HG03175 (cell line): ENCODE measurements at regions not wholly inside any gene's neighbourhood (a gene's known extent, or its start where the extent isn't known, plus 50 kb on each side); places are given as distances from the start of the nearest gene placed in this dataset.
A peak's percentile ranks its signal among the peaks of the same experiment; 100 is the strongest.
"Not testable (repeated sequence)": the region's sequence is repeated elsewhere in the genome, so short reads cannot be mapped to it uniquely, and the experiment has no call there.

Source experiments
- ATAC-seq: cut with Tn5 transposase; IDR thresholded peaks from one replicate; pipeline ENCODE4 v1.9.1; 2021; ENCODE audit warnings: mild to moderate bottlenecking, moderate library complexity; ENCODE audit not compliant: unreplicated experiment

DNA sequence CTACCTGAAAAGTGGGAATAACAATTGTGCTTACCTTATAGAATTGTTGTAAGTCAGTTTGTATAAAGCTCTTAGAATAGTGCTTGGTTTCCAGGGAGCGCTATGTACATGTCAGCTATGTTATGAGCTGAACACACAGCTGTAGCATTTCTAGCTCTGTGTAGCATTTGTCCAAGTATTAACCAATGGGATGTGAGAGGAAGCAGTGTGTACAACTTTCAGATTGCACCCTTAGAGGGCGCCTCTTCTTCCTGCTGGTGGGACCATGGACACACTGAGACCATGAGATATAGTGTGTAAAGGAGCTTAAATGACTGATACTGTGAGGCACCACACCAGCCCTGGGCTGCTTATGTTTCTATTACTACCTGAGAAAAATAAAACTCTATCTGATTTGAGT lies 380.2 kb downstream of the LNPK start:
- ATAC-seq = no peak

DNA sequence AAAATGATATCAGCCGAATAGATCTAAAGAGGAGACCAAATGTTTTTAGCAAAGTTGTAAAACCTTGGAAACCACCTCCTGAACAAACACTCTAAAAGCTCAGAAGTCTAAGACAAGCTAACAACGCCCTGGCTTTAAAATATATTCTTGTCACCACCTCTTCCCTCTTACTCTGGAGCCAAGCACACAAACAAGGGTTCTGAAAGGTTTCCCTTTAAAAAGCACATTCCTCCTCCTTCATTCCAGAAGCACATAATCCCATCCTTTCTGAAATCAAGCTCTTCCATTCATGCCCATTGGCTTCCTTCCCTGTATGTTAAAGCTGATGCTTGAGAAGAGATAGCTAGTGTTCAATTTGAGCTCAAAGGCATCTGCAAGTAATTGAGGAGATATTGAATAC lies 382.0 kb downstream of the LNPK start:
- no peak for ATAC-seq

DNA sequence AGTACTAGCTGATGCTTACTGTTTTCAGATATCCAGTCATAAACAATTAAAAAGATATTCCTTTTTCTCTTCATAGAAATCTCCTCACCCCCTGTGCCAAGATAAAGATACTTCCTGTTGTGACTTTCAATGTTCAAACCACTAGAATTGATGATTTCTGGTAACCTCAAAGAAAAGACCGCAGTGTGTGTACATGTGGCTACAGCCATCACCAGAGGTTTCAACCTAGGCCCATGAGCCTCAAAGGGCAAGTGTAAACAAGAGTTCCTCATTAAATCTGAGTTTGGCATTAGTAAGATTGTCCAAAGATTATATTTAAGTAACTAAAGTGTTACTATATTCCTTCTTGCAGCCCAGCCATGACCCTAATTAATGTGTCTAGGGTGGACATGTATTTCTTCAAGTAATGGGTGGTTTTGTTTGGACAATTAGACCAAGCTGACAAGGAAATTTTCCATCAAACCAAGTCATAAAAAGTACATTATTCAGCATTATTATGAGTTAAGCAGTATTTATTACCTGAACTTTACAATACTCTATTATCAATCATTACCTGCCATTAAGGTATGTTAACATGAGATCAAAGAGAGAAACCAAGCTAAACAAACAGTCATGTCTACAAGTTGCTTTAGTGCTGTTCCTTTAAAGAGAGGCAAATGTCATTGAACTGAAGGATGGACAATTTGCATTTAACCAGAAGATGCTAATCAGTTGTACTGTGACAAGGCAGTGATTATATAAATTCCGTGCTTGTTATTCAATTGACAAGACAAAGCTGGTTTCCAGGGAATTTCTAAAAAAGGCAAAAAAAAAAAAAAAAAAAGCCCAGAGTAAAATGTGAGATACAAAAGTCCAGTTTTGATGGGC lies 382.7 kb downstream of the LNPK start:
- no peak for ATAC-seq

- ATAC-seq = no peak
Measured at GRCh38 chr2:175612280-175612679, 389.8 kb downstream of the LNPK start.

- no peak for ATAC-seq
Measured at GRCh38 chr2:175606010-175606841, 395.8 kb downstream of the LNPK start.

GRCh38 chr2:175605640-175606009 lies 396.4 kb downstream of the LNPK start:
- ATAC-seq = no peak

DNA sequence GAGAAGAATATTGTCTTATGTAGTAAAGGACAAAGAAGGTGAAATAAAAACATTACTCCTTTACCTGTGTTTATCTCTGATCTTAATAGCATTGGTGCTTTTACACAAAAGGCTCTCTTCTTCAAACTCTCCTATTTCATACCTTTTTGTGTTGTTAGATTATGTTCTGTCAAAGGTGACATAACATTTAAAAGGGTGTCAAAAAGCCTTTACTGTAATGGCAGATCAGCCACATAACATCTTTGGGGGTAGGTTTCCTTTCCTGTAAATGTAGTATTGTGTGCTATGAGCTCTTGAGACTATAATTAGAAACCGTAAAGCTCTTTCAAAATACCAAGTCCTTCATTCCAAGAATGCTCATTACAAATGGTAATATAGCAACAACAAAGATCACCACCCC lies 400.1 kb downstream of the LNPK start:
- ATAC-seq = no peak

- no peak for ATAC-seq
Measured at GRCh38 chr2:175599966-175600831, 401.9 kb downstream of the LNPK start.

DNA sequence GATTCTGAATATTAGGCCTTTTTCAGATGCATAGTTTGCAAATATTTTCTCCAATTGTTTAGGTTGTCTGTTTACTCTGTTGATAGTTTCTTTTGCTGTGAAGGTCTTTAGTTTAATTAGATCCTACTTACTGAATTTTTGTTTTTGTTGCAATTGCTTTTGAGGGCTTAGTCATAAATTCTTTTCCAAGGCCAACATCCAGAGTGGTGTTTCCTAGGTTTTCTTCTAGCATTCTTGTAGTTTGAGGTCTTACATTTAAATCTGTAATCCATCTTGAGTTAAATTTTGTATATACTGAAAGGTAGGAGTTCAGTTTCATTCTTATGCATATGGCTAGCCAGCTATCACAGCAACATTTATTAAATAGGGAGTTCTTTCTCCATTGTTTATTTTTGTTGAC lies 404.8 kb downstream of the LNPK start:
- ATAC-seq = no peak

- no peak for ATAC-seq
Measured at GRCh38 chr2:175595139-175595538, 406.9 kb downstream of the LNPK start.

DNA sequence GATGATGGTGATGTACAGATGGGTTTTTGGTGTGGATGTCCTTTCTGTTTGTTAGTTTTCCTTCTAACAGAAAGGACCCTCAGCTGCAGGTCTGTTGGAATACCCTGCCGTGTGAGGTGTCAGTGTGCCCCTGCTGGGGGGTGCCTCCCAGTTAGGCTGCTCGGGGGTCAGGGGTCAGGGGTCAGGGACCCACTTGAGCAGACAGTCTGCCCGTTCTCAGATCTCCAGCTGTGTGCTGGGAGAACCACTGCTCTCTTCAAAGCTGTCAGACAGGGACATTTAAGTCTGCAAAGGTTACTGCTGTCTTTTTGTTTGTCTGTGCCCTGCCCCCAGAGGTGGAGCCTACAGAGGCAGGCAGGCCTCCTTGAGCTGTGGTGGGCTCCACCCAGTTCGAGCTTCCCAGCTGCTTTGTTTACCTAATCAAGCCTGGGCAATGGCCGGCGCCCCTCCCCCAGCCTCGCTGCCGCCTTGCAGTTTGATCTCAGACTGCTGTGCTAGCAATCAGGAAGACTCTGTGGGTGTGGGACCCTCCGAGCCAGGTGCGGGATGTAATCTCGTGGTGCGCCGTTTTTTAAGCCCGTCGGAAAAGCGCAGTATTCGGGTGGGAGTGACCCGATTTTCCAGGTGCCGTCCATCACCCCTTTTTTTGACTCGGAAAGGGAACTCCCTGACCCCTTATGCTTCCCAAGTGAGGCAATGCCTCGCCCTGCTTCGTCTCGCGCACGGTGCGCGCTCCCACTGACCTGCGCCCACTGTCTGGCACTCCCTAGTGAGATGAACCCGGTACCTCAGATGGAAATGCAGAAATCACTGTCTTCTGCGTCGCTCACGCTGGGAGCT lies 408.2 kb downstream of the LNPK start:
- not testable (repeated sequence) for ATAC-seq

GRCh38 chr2:175588213-175588612 lies 406.7 kb upstream of the ATP5MC3 start:
- ATAC-seq = not testable (repeated sequence)

GRCh38 chr2:175585496-175585895 lies 404.0 kb upstream of the ATP5MC3 start:
- ATAC-seq = no peak

- no peak for ATAC-seq
Measured at GRCh38 chr2:175580652-175581051, 399.1 kb upstream of the ATP5MC3 start.

GRCh38 chr2:175579646-175580045 lies 398.1 kb upstream of the ATP5MC3 start:
- ATAC-seq = no peak

DNA sequence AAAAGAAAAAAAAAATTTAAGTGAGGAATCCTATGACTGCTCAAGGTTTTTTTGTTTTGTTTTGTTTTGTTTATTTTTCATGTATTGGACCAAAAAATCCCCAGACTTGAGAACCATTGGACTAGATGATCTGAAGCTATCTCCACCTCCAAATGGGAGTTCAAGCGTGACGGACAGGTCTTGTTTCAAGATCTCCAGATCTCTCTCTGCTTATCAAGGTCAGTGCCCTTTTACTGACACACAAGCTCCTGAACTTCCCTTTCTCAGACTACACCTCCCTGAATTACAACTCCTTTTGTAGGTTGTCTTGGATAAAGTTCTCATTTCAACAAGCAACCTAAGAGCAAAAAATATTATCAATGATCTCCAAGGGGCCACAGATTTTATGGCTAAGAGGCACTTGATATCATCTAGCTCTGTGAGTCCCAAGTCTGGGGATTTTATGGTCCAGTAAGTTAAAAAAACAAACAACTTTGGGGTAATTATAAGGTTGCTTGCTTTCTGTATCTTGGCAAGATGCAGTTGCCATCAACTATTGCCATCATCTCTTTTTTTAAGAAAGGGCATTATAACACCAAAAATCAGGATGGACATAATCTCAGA lies 396.0 kb upstream of the ATP5MC3 start:
- no peak for ATAC-seq

GRCh38 chr2:175576875-175577274 lies 395.4 kb upstream of the ATP5MC3 start:
- no peak for ATAC-seq

GRCh38 chr2:175576270-175576669 lies 394.8 kb upstream of the ATP5MC3 start:
- peak; percentile 7 for ATAC-seq

- ATAC-seq = peak; percentile 98
Measured at GRCh38 chr2:175575346-175576258, 394.1 kb upstream of the ATP5MC3 start.
